Mesenchymal stem cell (in vitro differentiated cells and primary cell): ENCODE measurements at regions not wholly inside any gene's neighbourhood (a gene's known extent, or its start where the extent isn't known, plus 50 kb on each side); places are given as distances from the start of the nearest gene placed in this dataset.

ENCODE experiments used
- DNase-seq: peaks from one replicate; pipeline ENCODE4 v3.0.0-alpha.2; 2013
- H2AFZ ChIP-seq: one replicate; pipeline ENCODE4 v1.6.1; 2013; ENCODE audit warnings: low read depth, mild to moderate bottlenecking, control low read depth, inconsistent platforms, low read length, moderate library complexity
- H2AK5ac ChIP-seq: 2 replicates; pipeline ENCODE4 v1.6.1; 2013; ENCODE audit warnings: low read length, moderate library complexity, mild to moderate bottlenecking, inconsistent platforms; ENCODE audit not compliant: severe bottlenecking
- H2BK120ac ChIP-seq: one replicate; pipeline ENCODE4 v1.6.1; 2013; ENCODE audit warnings: low read depth, mild to moderate bottlenecking, inconsistent platforms, low read length, moderate library complexity
- H2BK12ac ChIP-seq, 2 experiments: one replicate each; pipeline ENCODE4 v1.6.1; 2013; ENCODE audit warnings: inconsistent platforms in 2 of 2, low read length in 2 of 2, mild to moderate bottlenecking in 2 of 2, moderate library complexity in 2 of 2, control low read depth in 1 of 2
- H2BK15ac ChIP-seq: one replicate; pipeline ENCODE4 v1.6.1; 2013; ENCODE audit warnings: mild to moderate bottlenecking, low read depth, inconsistent platforms; ENCODE audit not compliant: poor library complexity, severe bottlenecking
- H2BK5ac ChIP-seq: 2 replicates; pipeline ENCODE4 v1.6.1; 2013; ENCODE audit warnings: low read depth, mild to moderate bottlenecking, low read length, control low read depth, inconsistent platforms; ENCODE audit not compliant: poor library complexity, severe bottlenecking
- H3K14ac ChIP-seq, 2 experiments: one replicate each; pipeline ENCODE4 v1.6.1; 2013; ENCODE audit warnings: inconsistent platforms in 2 of 2, low read length in 2 of 2, control low read depth in 1 of 2, mild to moderate bottlenecking in 1 of 2, moderate library complexity in 1 of 2
- H3K18ac ChIP-seq, 2 experiments: one replicate each; pipeline ENCODE4 v1.6.1; 2013; ENCODE audit warnings: inconsistent platforms in 2 of 2, low read length in 2 of 2, control low read depth in 1 of 2, low read depth in 1 of 2, mild to moderate bottlenecking in 1 of 2
- H3K23ac ChIP-seq, 2 experiments: one replicate each; pipeline ENCODE4 v1.6.1; 2013; ENCODE audit warnings: inconsistent platforms in 2 of 2, low read length in 2 of 2, mild to moderate bottlenecking in 2 of 2, moderate library complexity in 2 of 2, control low read depth in 1 of 2
- H3K27ac ChIP-seq: 2 replicates; pipeline ENCODE4 v1.5.1; 2013; ENCODE audit warnings: mild to moderate bottlenecking, moderate library complexity, low read length, control low read depth, inconsistent platforms; ENCODE audit not compliant: poor library complexity, severe bottlenecking
- H3K27me3 ChIP-seq, 2 experiments: 2 replicates each; pipeline versions ENCODE4 v1.6.1 to v1.7.0; 2013; ENCODE audit warnings: low read length in 2 of 2, mild to moderate bottlenecking in 2 of 2, moderate library complexity in 2 of 2, control low read depth in 1 of 2, inconsistent platforms in 1 of 2; ENCODE audit not compliant: control insufficient read depth in 1 of 2, insufficient read depth in 1 of 2
- H3K36me3 ChIP-seq, 2 experiments: 2 replicates each; pipeline versions ENCODE4 v1.6.1 to v1.7.0; 2013; ENCODE audit warnings: low read length in 2 of 2, control low read depth in 1 of 2, inconsistent platforms in 1 of 2, low read depth in 1 of 2, mild to moderate bottlenecking in 1 of 2; ENCODE audit not compliant: insufficient read depth in 2 of 2, control insufficient read depth in 1 of 2
- H3K4ac ChIP-seq, 2 experiments: one replicate each; pipeline ENCODE4 v1.6.1; 2013; ENCODE audit warnings: inconsistent platforms in 2 of 2, low read length in 2 of 2, mild to moderate bottlenecking in 2 of 2, moderate library complexity in 2 of 2, control low read depth in 1 of 2, low read depth in 1 of 2
- H3K4me1 ChIP-seq: 2 replicates; pipeline ENCODE4 v1.6.1; 2013; ENCODE audit warnings: low read depth, low read length, control low read depth; ENCODE audit not compliant: control insufficient read depth, insufficient read depth
- H3K4me2 ChIP-seq: 2 replicates; pipeline ENCODE4 v1.6.1; 2013; ENCODE audit warnings: low read length, mild to moderate bottlenecking, inconsistent platforms; ENCODE audit not compliant: poor library complexity, severe bottlenecking
- H3K4me3 ChIP-seq, 2 experiments: 2 replicates each; pipeline versions ENCODE4 v1.5.1 to v1.7.0; 2013; ENCODE audit warnings: low read length in 2 of 2, mild to moderate bottlenecking in 2 of 2, control low read depth in 1 of 2, low read depth in 1 of 2; ENCODE audit not compliant: insufficient read depth in 1 of 2
- H3K79me1 ChIP-seq: replicated peaks from 2 replicates; pipeline ENCODE4 v1.6.1; 2013; ENCODE audit warnings: mild to moderate bottlenecking, control low read depth, low read length, inconsistent platforms; ENCODE audit not compliant: poor library complexity, severe bottlenecking
- H3K9ac ChIP-seq: 2 replicates; pipeline ENCODE4 v1.7.0; 2013; ENCODE audit warnings: mild to moderate bottlenecking, low read length, moderate library complexity
- H3K9me3 ChIP-seq: 2 replicates; pipeline ENCODE4 v1.7.0; 2013; ENCODE audit warnings: mild to moderate bottlenecking, low read length; ENCODE audit not compliant: control insufficient read depth
- H4K8ac ChIP-seq: one replicate; pipeline ENCODE4 v1.6.1; 2013; ENCODE audit warnings: inconsistent platforms, mild to moderate bottlenecking, low read length, moderate library complexity
- H4K91ac ChIP-seq: one replicate; pipeline ENCODE4 v1.6.1; 2013; ENCODE audit warnings: mild to moderate bottlenecking, low read length, inconsistent platforms
- WGBS: methylation state at CpG from one replicate; pipeline ENCODE4 v1.1.7; 2013; ENCODE audit warnings: mixed read lengths; 5-methylcytosine and 5-hydroxymethylcytosine counted together

- H4K91ac ChIP-seq = no peak overlapping the region
- H2BK5ac ChIP-seq = no peak overlapping the region
- H3K4me1 ChIP-seq = no peaks in the 10 kb centered on the region
- H3K4me3 ChIP-seq = no peak overlapping the region
- 57% methylated on average over 3 of the region's 3 CpGs for WGBS
- H3K27ac ChIP-seq = no peak overlapping the region
- no peak overlapping the region for H2BK12ac ChIP-seq
- no peak for DNase-seq
- H3K36me3 ChIP-seq = no peaks in the 10 kb centered on the region
- H3K9me3 ChIP-seq = no peaks in the 10 kb centered on the region
- H3K4ac ChIP-seq = no peak overlapping the region
- no peak overlapping the region for H4K8ac ChIP-seq
- H2AK5ac ChIP-seq = no peak overlapping the region
- no peak overlapping the region for H2AFZ ChIP-seq
- H3K18ac ChIP-seq = no peak overlapping the region
- no peak overlapping the region for H3K4me2 ChIP-seq
- H3K14ac ChIP-seq = no peak overlapping the region
- no peak overlapping the region for H3K9ac ChIP-seq
- H3K27me3 ChIP-seq = no peaks in the 10 kb centered on the region
- no peak overlapping the region for H2BK15ac ChIP-seq
- H3K23ac ChIP-seq = no peak overlapping the region
- no peaks in the 10 kb centered on the region for H3K79me1 ChIP-seq
- no peak overlapping the region for H2BK120ac ChIP-seq
Measured at GRCh38 chr5:156051972-156052371, 275.0 kb upstream of the SGCD start.

- Histone ChIP-seq H3K18ac (no peak overlapping the region), H3K23ac (no peak overlapping the region), H3K27ac (no peak overlapping the region), H3K4ac (no peak overlapping the region), H2BK5ac (no peak overlapping the region), H3K14ac (no peak overlapping the region), H2BK12ac (no peak overlapping the region), H3K4me1 (no peaks in the 10 kb centered on the region), H3K9ac (no peak overlapping the region), H3K27me3 (no peaks in the 10 kb centered on the region), H2AFZ (no peak overlapping the region), H4K91ac (no peak overlapping the region), H3K4me3 (no peak overlapping the region), H3K79me1 (no peaks in the 10 kb centered on the region), H2BK120ac (no peak overlapping the region), H2BK15ac (no peak overlapping the region), H3K4me2 (no peak overlapping the region), H2AK5ac (no peak overlapping the region), H4K8ac (no peak overlapping the region), H3K9me3 (no peaks in the 10 kb centered on the region), H3K36me3 (no peaks in the 10 kb centered on the region)
- DNase-seq = no peak
- WGBS = 0% methylated on average over 1 of the region's 1 CpG
Measured at GRCh38 chr5:156052656-156053055, 274.3 kb upstream of the SGCD start.

- Histone ChIP-seq H2BK12ac (no peak overlapping the region), H3K27ac (no peak overlapping the region), H4K91ac (no peak overlapping the region), H2BK120ac (no peak overlapping the region), H4K8ac (no peak overlapping the region), H3K4me1 (no peaks in the 10 kb centered on the region), H3K4me3 (no peak overlapping the region), H2BK5ac (no peak overlapping the region), H2AFZ (no peak overlapping the region), H3K18ac (no peak overlapping the region), H3K27me3 (no peaks in the 10 kb centered on the region), H3K9me3 (no peaks in the 10 kb centered on the region), H2AK5ac (no peak overlapping the region), H3K4me2 (no peak overlapping the region), H3K4ac (no peak overlapping the region), H3K36me3 (no peaks in the 10 kb centered on the region), H2BK15ac (no peak overlapping the region), H3K9ac (no peak overlapping the region), H3K79me1 (no peaks in the 10 kb centered on the region), H3K14ac (no peak overlapping the region), H3K23ac (no peak overlapping the region)
- WGBS = 78% methylated on average over 2 of the region's 2 CpGs
- DNase-seq = no peak
Measured at GRCh38 chr5:156053056-156053455, 273.9 kb upstream of the SGCD start.

GRCh38 chr5:156076912-156077311, 250.1 kb upstream of the SGCD start:
- Histone ChIP-seq H3K4me2 (no peak overlapping the region), H3K18ac (no peak overlapping the region), H2BK120ac (no peak overlapping the region), H3K79me1 (no peaks in the 10 kb centered on the region), H3K27ac (no peak overlapping the region), H2BK12ac (no peak overlapping the region), H3K14ac (no peak overlapping the region), H2BK15ac (no peak overlapping the region), H3K27me3 (no peaks in the 10 kb centered on the region), H3K4me1 (no peaks in the 10 kb centered on the region), H3K4ac (no peak overlapping the region), H2BK5ac (no peak overlapping the region), H3K4me3 (no peak overlapping the region), H2AK5ac (no peak overlapping the region), H3K9me3 (peaks cover 19% of the 10 kb centered on the region), H4K91ac (no peak overlapping the region), H2AFZ (no peak overlapping the region), H4K8ac (no peak overlapping the region), H3K23ac (no peak overlapping the region), H3K36me3 (no peaks in the 10 kb centered on the region), H3K9ac (no peak overlapping the region)
- DNase-seq = no peak
- WGBS = 47% methylated on average over 1 of the region's 4 CpGs
